GM12892 (cell line): ENCODE measurements at regions not wholly inside any gene's neighbourhood (a gene's known extent, or its start where the extent isn't known, plus 50 kb on each side); places are given as distances from the start of the nearest gene placed in this dataset.

Source experiments
- DNase-seq: peaks from one replicate; pipeline ENCODE4 v3.0.0; 2011; ENCODE audit not compliant: insufficient read length
- FAIRE-seq: peaks from 2 replicates; lab custom pipeline; 2011; peaks lifted over from hg19 to GRCh38; lab: Jason Lieb, UNC
- POLR2A ChIP-seq: IDR thresholded peaks from 2 replicates; pipeline ENCODE4 v1.6.1; 2011; ENCODE audit warnings: low read depth, low read length, control low read depth
- POLR2AphosphoS5 ChIP-seq: IDR thresholded peaks from 2 replicates; pipeline ENCODE4 v1.6.1; 2011; ENCODE audit warnings: low read depth, low read length, control low read depth
- TAF1 ChIP-seq: IDR thresholded peaks from 2 replicates; pipeline ENCODE4 v1.6.1; 2011; ENCODE audit warnings: low read depth, mild to moderate bottlenecking, control low read depth, low read length, borderline replicate concordance

DNA sequence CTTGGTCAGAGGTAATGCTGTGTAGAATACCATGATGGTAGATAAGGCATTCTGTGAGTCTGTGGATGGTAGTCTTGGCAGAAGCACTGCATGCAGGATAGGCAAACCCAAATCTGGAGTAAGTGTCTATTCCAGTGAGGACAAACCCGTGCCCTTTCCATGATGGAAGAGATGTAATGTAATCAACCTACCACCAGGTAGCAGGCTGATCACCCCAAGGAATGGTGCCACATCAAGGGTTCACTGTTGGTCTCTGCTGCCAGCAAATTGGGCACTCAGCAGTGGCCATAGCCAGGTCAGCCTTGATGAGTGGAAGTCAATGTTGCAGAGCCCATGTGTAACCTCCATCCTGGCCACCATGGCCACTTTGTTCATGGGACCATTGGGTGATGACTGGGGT lies 155.0 kb downstream of the RAP2A start:
- TF ChIP-seq POLR2AphosphoS5: no peak
- TF ChIP-seq TAF1: no peak
- TF ChIP-seq POLR2A: no peak
- DNase-seq: no peak
- no peak for FAIRE-seq

DNA sequence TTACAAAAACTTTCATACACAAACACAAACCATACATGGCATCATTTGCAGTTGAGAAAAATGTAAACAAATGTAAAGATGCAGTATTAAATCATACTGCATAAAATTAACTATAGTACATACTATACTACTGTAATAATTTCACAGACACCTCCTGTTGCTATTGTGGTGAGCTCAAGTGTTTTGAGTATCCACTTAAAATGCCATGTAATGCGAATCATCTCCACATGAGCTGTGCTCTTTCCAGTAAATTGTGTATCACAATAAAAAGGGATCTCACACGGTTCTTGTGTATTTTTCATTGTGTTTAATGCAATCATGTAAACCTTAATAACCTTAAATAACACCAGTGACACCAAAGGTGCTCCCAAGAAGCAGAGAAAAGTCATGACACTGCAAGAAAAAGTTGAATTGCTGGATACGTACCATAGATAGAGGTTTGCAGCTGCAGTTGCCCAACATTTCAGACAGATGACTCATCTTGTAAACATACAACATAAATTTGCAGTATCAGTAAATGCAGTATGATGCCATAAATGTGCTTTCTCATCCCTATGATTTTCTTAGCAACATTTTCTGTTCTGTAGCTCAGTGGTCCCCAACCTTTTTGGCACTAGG lies 166.6 kb downstream of the RAP2A start:
- DNase-seq (no peak), FAIRE-seq (no peak)
- no peak for TF ChIP-seq TAF1
- TF ChIP-seq POLR2AphosphoS5: no peak
- TF ChIP-seq POLR2A: no peak

DNA sequence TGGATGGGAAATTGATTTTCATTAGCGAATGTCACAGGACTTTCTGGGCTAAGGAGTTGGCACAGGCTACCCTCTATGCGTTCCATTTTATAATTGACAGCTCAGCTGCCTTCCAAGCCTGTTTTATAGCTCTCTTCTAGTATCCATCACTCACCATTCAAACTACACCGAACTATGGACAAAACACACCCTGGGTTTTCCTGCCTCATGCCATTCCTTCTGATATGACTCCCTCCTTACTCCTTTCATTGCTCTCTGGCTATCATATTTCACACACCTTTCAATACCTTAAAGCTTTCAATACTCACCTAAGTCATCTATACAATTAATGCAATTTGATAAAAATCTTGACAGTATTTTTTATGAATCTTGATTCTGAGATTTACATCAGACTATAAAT lies 181.3 kb downstream of the RAP2A start:
- DNase-seq (no peak), FAIRE-seq (no peak)
- TF ChIP-seq TAF1 (no peak), POLR2A (no peak), POLR2AphosphoS5 (no peak)

DNA sequence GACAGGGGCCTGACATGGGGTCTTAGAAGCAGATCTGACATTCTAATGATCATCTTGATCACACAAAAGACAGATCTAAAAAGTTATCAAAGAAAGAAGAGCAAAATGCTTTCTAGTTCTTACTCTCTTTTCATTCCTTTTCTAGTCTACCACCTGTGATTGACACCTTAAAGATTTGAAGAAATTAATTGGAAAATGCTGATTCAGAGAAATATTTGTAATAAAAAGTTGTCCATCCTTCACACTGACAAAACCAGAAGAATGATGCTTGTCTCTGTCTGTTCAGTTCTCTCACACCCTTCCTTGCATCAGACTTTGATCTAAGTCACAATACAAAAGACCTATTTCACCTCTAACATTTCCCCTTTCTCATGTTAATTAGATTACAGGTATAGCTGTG lies 182.4 kb downstream of the RAP2A start:
- FAIRE-seq: no peak
- no peak for DNase-seq
- TF ChIP-seq TAF1 (no peak), POLR2AphosphoS5 (no peak), POLR2A (no peak)

DNA sequence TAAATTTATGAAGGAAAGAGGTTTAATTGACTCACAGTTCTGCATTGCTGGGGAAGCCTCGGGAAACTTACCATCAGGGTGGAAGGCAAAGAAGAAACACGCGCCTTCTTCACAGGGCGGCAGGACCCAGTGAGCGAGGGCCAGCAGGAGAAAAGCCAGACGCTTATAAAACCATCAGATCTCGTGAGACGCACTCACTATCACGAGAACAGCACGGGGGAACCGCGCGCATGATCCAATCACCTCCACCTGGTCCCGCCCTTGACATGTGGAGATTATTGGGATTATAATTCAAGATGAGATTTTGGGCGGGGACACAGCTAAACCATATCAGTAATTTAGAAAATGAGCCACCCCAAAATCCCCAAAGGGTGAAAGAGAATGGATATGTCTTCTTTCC lies 187.1 kb downstream of the RAP2A start:
- no peak for FAIRE-seq
- no peak for TF ChIP-seq TAF1
- DNase-seq: no peak

DNA sequence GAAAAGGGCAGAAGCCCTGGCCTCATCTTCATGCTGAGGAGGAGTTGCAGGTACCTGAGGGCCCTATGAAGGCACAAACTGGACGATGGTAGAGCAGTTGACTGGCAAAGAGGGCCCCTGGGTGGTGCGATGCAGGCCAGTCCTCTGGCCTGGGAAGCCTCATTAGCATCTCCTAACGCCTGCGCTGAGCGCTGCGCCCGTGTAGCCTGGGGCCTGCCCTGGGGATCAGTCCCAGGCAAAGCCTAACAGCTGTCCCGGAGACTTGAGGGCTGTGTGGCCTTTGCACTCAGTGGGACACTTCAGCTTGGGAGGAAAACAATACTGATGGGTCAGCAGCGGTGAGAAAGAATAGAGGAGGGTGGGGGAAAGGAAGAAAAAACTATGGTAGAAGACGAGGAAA lies 187.7 kb downstream of the RAP2A start:
- TF ChIP-seq POLR2AphosphoS5 (no peak), TAF1 (no peak), POLR2A (no peak)
- no peak for DNase-seq
- no peak for FAIRE-seq

DNA sequence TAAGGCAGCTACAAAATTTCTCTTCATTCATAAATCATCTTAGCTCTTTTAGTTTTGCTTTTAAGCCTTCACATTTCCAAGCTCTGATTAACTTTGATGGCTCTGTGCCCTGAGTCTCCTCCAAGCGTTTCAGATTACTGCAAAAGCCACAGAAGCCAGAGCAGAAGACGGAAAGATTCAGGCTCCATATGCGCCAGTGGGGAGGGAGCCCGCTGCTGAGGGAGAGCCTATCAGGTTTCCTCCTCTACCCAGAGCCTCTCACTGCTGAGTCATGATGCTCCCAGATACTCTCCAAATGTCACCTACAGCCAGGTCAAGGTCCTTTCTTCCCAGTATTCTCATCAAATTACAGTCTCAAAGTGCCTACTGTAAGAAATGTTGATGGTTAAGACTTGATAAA lies 193.6 kb downstream of the RAP2A start:
- FAIRE-seq: no peak
- no peak for DNase-seq
- TF ChIP-seq TAF1 (no peak), POLR2AphosphoS5 (no peak), POLR2A (no peak)

DNA sequence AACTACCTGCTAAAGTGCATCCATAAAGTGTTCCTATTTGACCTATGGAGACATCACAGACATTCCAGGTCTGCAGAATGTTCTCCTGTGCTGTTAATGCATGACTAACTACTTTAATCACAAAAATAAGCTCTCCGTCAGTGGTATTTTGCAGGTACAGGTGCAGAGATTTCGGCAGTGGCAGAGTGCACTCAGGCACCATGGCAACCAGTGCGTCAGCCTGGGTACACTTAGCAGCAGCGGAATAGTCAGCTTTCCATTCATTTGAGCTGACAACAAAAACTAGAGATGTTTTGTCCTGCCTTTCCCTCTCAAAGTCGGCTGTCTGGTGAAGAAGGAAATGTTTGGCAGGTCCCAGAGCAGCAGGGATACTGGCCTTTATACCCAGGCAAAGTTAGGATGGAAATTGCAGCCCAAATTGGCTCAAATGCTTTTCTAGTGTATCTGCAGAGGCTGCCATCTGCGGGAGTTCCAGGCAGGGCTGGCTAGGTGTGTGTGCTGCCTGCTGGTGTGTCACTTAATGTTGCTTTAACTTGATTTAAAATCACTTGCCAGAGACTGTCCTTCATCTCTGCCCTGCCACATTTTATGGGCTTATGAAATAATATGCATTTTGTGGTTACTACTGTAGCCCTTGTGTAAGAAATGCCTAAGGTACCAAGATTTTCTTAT lies 195.8 kb downstream of the RAP2A start:
- no peak for DNase-seq
- FAIRE-seq: no peak
- TF ChIP-seq POLR2AphosphoS5: no peak
- TF ChIP-seq POLR2A: no peak
- no peak for TF ChIP-seq TAF1

DNA sequence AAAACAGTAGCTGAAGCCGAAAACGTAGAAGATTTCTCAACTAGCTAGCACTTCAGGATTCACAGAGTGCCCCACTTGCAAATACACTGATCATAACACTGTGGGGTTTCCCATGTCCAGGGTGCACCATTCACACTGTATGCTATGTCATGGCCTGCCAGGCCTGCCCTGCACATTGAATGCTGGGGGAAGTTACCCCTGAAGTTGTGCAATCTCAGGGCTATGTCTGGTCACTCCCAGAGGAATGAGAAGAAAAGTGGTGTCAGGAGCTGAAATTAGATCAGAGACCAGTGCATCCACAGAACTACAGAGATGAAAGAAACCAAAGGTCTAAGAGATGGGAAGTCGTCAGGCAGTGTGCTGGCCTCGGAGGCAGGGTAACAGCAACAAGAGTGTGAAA lies 196.8 kb downstream of the RAP2A start:
- TF ChIP-seq POLR2AphosphoS5 (no peak), POLR2A (no peak), TAF1 (no peak)
- no peak for DNase-seq
- no peak for FAIRE-seq

DNA sequence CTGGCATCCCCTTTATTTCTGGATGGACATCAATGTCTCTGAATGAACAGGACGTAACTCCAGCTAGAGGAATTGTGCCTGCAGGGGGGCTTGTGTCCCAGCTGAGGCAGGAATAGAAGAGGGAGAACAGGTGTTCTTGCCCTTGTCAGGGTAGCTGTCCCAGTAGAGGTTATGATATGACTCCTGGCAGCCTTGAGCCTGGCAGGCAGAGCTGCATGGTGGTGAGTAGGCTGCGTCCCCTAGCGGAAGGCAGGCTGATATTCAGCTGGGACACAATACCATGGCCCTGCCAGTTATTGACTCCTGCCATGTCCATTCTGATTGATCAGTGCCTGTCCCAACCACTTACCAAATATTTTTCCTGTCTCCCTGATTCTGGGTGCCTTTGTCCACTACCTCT lies 197.2 kb downstream of the RAP2A start:
- TF ChIP-seq POLR2A (no peak), POLR2AphosphoS5 (no peak), TAF1 (no peak)
- FAIRE-seq (no peak), DNase-seq (no peak)

DNA sequence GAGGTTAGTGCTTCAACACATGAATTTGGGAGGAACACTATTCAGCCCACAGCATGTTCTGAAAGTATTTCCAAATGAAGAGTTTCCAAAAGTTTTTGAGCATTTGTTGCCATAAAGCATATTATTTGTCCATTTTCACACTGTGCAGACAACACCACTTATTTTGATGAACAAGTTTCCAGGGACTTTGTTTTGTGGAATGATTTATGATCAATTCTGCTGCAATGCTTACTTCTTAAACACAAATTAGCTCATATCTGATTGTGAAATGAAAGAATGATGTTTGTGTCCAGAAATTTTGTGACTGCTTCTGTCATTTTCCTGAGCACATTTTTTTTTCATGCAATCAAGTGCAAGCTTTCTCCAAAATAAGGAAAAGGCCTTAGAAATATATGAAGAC lies 205.3 kb downstream of the RAP2A start:
- FAIRE-seq (no peak), DNase-seq (no peak)
- TF ChIP-seq POLR2A (no peak), TAF1 (no peak), POLR2AphosphoS5 (no peak)

DNA sequence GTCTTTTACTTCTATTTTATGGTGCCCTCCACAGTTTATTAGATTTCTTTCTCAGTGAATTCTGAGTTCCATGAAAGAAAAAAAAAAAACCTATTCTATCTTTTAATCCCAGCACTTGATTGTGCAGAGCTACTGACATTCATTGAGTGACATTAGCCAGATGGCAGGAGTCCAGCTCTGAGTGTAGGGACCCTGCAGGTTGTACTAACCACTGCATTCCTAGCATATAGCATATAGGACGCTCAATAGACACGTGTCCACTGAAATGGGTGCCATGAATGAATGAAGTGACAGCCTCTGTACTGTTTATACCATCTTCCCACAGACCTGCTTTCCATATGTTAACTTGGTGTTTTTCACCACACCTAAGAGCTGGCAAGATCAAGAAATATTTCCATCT lies 206.3 kb downstream of the RAP2A start:
- no peak for DNase-seq
- TF ChIP-seq POLR2AphosphoS5: no peak
- TF ChIP-seq POLR2A: no peak
- TF ChIP-seq TAF1: no peak
- FAIRE-seq: no peak
